ENCODE measurements at regions not wholly inside any gene's neighbourhood (a gene's known extent, or its start where the extent isn't known, plus 50 kb on each side); places are given as distances from the start of the nearest gene placed in this dataset.

DNA sequence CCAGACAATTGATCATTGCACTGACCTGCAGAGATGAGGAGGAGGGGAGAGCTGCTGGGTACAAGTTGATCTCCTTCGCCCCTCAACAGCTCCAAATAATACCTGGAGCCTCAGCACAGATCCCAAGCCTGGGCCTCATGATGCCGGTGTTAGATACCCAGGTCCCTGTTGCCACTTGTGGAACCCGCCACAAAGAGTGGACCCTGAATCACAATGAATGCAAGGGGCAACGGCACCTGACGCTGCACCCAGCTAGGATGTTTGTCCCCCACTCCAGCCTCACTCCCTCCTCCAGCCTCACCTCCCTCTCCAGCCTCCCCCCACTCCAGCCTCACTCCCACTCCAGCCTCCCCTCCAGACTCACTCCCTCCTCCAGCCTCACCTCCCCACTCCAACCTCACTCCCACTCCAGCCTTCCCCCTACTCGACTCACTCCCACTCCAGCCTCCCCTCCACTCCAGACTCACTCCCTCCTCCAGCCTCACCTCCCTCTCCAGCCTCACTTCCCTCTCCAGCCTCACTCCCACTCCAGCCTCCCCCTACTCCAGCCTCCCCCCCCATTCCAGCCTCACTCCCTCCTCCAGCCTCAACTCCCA lies 879.0 kb downstream of the BRD1 start:
- Histone ChIP-seq H3K9me3 (ENCODE audit: control insufficient read depth in 2 of 2, low read length in 2 of 2) (no peaks in the 10 kb centered on the region), H3K9ac (ENCODE audit: low read length in 2 of 2) (no peak overlapping the region), H3K27me3 (ENCODE audit: control insufficient read depth in 1 of 2, insufficient read depth in 2 of 2, low read length in 2 of 2) (peaks cover 5 to 13% of the 10 kb centered on the region in 2 donors), H3K4me1 (ENCODE audit: control insufficient read depth, insufficient read depth, low read length) (no peaks in the 10 kb centered on the region), H3K36me3 (ENCODE audit: control insufficient read depth in 2 of 2, insufficient read depth in 2 of 2, low read length in 2 of 2) (no peaks in the 10 kb centered on the region), H3K27ac (ENCODE audit: low read length) (no peak overlapping the region), H3K4me3 (ENCODE audit: low read length in 2 of 2) (no peak overlapping the region)

DNA sequence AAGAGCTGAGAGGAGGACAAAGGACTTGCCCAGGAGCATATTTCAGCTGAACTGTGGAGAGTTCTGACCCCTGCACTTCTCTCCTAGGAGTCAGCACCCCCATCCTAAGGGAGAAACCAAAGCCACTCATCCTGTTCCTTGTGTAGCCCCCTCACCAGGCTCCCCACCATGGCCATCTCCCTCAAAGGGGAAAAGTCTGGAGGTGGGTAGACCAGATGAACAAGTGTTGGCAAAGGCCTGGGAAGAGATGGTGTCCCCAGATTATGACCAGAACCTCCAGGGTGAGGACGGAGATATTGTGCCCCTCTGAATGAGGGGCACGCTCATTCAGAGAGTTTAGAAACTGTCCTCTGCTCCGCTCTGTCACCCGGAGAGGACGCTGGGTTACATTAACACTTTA lies 880.0 kb downstream of the BRD1 start:
- no peaks in the 10 kb centered on the region for H3K9me3 ChIP-seq (ENCODE audit: control insufficient read depth in 2 of 2, low read length in 2 of 2)
- H3K4me1 ChIP-seq (ENCODE audit: control insufficient read depth, insufficient read depth, low read length) = no peaks in the 10 kb centered on the region
- no peak overlapping the region for H3K9ac ChIP-seq (ENCODE audit: low read length in 2 of 2)
- H3K4me3 ChIP-seq (ENCODE audit: low read length in 2 of 2) = no peak overlapping the region
- no peaks in the 10 kb centered on the region for H3K36me3 ChIP-seq (ENCODE audit: control insufficient read depth in 2 of 2, insufficient read depth in 2 of 2, low read length in 2 of 2)
- H3K27me3 ChIP-seq (ENCODE audit: control insufficient read depth in 1 of 2, insufficient read depth in 2 of 2, low read length in 2 of 2) = peaks cover 5 to 10% of the 10 kb centered on the region in 2 donors
- no peak overlapping the region for H3K27ac ChIP-seq (ENCODE audit: low read length)

DNA sequence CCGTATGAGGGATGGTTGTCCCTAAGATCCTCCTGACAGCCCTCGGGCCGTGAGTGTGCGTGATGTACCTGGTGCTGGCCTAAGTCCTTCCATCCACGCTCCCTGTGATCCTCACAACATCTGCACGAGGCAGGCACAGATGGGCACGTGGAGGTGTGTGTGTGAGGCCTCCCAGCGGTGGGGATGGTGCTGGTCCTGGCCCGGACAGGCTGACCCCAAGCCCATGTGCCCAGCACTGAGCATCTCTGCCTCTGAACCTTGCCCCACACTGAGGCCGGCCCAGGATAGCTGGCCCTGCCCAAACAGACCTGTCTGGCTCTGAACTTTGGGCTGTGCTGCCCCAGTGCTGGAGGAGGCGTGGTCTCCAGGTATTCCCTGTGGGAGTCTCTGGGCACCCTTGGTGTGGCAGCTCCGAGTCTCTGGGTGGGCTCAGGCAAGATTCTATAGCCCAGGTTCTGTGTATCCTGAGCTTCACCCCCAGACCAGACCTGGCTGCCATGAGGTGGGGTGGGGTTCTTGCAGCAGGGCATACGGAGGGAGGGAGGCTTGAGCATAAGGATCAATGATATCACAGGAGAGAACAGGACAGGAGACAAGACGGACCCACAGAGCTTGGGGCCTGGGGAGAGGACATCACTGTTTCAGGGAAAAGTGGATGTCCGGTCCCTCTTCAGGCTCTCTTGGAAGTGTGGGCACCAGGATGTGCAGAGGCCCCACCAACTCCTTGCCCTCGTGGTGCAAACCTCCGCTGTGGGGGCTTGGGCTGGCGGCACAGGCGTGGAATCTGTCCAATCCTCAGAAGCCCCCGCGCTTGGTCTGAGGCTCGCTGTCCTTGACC lies 881.8 kb downstream of the BRD1 start:
- Histone ChIP-seq H3K9me3 (ENCODE audit: control insufficient read depth in 2 of 2, low read length in 2 of 2) (no peaks in the 10 kb centered on the region), H3K27ac (ENCODE audit: low read length) (no peak overlapping the region), H3K36me3 (ENCODE audit: control insufficient read depth in 2 of 2, insufficient read depth in 2 of 2, low read length in 2 of 2) (no peaks in the 10 kb centered on the region), H3K4me3 (ENCODE audit: low read length in 2 of 2) (no peak overlapping the region), H3K9ac (ENCODE audit: low read length in 2 of 2) (no peak overlapping the region), H3K4me1 (ENCODE audit: control insufficient read depth, insufficient read depth, low read length) (no peaks in the 10 kb centered on the region), H3K27me3 (ENCODE audit: control insufficient read depth in 1 of 2, insufficient read depth in 2 of 2, low read length in 2 of 2) (peaks cover 5% of the 10 kb centered on the region in 2 donors)

DNA sequence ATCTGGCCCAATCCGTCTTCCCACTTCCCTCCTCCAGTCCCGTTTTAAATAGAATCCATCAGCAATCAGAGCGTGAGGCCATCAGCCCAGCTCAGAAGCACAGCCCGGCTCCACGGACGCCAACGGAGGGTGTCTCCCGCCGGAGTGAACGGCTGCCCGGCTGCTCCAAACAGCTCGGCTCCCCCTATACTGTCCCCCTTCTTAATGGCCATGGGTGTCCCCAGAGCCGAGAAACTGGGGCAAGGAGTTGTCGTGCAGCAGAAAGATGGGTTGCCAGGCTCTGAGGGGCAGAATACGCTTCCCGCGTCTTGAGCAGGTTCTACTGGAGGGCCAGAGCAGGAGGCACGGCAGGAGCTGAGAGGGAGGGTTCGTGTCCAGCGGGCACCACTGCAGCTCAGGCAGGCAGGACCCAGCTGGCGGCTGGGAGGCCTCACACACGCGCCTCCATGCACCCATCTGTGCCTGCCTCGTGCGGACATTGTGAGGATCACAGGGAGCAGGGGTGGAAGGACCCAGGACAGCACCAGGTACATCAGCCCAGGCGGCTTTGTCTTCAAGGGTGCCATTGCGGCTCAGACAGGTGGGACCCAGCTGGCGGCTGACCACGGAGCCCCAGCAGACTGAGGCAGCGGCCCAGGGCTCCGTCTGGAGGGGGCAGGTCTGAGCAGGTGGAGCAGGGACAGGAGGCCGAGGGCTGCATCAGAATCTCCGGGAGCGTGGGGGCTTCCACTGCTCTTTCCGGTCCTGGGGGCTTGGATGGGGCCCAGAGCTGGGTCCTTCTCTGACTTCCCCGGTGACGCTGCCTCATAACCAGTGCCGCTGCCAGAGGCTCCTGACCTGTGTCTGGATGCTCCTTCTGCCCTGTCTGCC lies 882.7 kb downstream of the BRD1 start:
- no peaks in the 10 kb centered on the region for H3K9me3 ChIP-seq (ENCODE audit: control insufficient read depth in 2 of 2, low read length in 2 of 2)
- no peak overlapping the region for H3K4me3 ChIP-seq (ENCODE audit: low read length in 2 of 2)
- no peaks in the 10 kb centered on the region for H3K36me3 ChIP-seq (ENCODE audit: control insufficient read depth in 2 of 2, insufficient read depth in 2 of 2, low read length in 2 of 2)
- no peaks in the 10 kb centered on the region for H3K4me1 ChIP-seq (ENCODE audit: control insufficient read depth, insufficient read depth, low read length)
- peaks cover 3 to 5% of the 10 kb centered on the region in 2 donors for H3K27me3 ChIP-seq (ENCODE audit: control insufficient read depth in 1 of 2, insufficient read depth in 2 of 2, low read length in 2 of 2)
- H3K9ac ChIP-seq (ENCODE audit: low read length in 2 of 2) = no peak overlapping the region
- H3K27ac ChIP-seq (ENCODE audit: low read length) = no peak overlapping the region

DNA sequence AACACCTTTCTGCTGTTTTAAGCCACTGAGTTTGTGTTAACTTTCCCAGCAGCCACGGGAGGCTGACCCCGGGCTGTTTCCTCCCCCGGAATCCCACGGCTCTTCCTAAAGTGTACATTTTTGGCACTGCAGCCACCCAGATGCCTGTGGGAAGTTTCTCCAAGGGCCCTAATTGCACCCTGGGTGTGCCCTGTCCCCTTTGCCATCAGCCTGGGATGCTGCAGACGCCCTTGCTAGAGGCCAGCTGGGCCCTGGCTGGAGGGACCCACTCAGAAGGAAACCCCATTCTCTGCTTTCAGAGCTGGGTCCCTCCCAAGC lies 883.3 kb downstream of the BRD1 start:
- Histone ChIP-seq H3K9ac (ENCODE audit: low read length in 2 of 2) (no peak overlapping the region), H3K27ac (ENCODE audit: low read length) (no peak overlapping the region), H3K36me3 (ENCODE audit: control insufficient read depth in 2 of 2, insufficient read depth in 2 of 2, low read length in 2 of 2) (no peaks in the 10 kb centered on the region), H3K4me1 (ENCODE audit: control insufficient read depth, insufficient read depth, low read length) (no peaks in the 10 kb centered on the region), H3K4me3 (ENCODE audit: low read length in 2 of 2) (no peak overlapping the region), H3K27me3 (ENCODE audit: control insufficient read depth in 1 of 2, insufficient read depth in 2 of 2, low read length in 2 of 2) (peaks cover under 1 to 3% of the 10 kb centered on the region in 2 donors), H3K9me3 (ENCODE audit: control insufficient read depth in 2 of 2, low read length in 2 of 2) (no peaks in the 10 kb centered on the region)

DNA sequence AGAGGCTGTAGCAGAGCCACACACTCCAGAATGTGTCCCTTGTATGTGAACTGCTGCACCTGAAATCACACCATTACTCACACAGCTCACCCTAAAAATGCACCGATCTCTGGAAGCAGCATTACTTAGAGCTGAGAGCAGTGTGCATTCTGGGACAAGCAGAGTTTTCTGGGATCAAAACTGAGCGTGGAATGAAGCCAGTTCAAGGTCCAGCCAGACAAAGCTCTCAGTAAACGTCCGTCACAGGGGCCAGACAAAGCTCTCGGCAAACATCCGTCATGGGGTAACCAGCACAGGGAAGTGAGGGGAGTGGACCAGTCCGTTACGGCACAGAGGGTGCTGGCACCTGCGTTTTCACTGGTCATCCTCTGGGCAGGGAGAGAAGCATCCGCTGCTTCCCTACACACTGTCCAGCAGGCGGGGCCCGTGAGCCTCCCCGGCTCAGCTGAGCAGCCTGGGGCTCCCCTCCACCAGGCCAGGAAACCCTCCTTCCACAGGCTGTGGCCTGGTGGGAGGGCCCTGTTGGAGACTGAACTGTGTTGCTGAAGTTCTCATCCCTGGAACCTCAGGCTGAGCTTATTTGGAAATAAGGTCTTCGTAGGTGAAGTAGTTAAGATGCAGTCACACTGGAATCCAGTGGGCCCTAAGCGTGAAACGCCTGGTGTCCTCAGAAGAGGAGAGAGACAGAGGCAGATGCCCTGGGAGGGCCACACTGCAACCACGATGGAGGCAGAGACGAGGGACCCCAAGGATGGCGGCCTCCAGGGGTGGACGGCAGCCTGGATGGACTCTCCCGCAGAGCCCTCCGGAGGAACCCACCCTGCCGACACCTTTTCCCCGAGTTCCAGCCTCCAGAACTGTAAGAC lies 883.9 kb downstream of the BRD1 start:
- Histone ChIP-seq H3K9ac (ENCODE audit: low read length in 2 of 2) (no peak overlapping the region), H3K4me1 (ENCODE audit: control insufficient read depth, insufficient read depth, low read length) (no peaks in the 10 kb centered on the region), H3K4me3 (ENCODE audit: low read length in 2 of 2) (no peak overlapping the region), H3K9me3 (ENCODE audit: control insufficient read depth in 2 of 2, low read length in 2 of 2) (no peaks in the 10 kb centered on the region), H3K27me3 (ENCODE audit: control insufficient read depth in 1 of 2, insufficient read depth in 2 of 2, low read length in 2 of 2) (peaks cover 0 to 3% of the 10 kb centered on the region in 2 donors), H3K27ac (ENCODE audit: low read length) (no peak overlapping the region), H3K36me3 (ENCODE audit: control insufficient read depth in 2 of 2, insufficient read depth in 2 of 2, low read length in 2 of 2) (no peaks in the 10 kb centered on the region)

DNA sequence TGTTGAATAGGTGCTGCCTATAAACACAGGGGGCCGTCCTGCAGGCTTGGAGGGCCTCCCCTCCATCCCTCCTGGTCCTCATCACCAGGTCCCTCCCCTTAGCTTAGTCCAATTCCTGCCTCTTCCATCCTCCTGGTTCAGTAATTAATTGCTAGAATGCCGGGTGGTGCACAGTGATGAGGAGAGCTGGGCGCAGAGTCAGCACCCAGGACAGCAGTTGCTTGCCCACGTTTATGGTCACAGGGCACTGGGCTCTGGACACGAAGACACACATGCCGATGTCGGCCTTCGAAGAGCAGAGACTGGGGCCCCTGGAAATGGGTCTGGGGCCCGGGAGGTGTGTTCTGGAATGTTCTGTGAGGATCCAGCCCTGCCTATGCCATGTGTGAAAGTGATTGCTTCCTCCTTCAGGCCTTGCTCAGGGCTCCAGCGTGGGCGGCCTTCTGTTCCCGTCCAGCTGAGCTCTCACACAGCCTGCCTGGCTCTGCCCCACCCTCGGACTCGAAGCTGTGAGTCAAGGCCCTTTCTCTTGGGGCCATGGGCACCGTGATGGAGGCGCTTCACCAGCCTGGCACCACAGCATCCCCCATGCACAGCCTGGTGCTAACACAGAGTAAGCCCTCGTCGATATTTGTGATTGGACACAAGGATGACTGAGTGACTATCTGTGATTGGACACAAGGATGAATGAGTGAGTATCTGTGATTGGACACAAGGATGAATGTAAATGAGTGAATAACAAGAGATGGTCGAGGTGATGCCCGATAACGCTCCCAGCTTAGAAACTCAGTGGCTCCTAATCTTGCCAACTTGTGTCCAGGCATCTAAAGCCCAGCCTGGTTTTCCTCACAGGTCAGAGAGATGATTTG lies 884.7 kb downstream of the BRD1 start:
- H3K9me3 ChIP-seq (ENCODE audit: control insufficient read depth in 2 of 2, low read length in 2 of 2) = no peaks in the 10 kb centered on the region
- H3K36me3 ChIP-seq (ENCODE audit: control insufficient read depth in 2 of 2, insufficient read depth in 2 of 2, low read length in 2 of 2) = no peaks in the 10 kb centered on the region
- no peak overlapping the region for H3K9ac ChIP-seq (ENCODE audit: low read length in 2 of 2)
- no peak overlapping the region for H3K27ac ChIP-seq (ENCODE audit: low read length)
- H3K4me1 ChIP-seq (ENCODE audit: control insufficient read depth, insufficient read depth, low read length) = no peaks in the 10 kb centered on the region
- peaks cover 0 to 5% of the 10 kb centered on the region in 2 donors for H3K27me3 ChIP-seq (ENCODE audit: control insufficient read depth in 1 of 2, insufficient read depth in 2 of 2, low read length in 2 of 2)
- H3K4me3 ChIP-seq (ENCODE audit: low read length in 2 of 2) = no peak overlapping the region

DNA sequence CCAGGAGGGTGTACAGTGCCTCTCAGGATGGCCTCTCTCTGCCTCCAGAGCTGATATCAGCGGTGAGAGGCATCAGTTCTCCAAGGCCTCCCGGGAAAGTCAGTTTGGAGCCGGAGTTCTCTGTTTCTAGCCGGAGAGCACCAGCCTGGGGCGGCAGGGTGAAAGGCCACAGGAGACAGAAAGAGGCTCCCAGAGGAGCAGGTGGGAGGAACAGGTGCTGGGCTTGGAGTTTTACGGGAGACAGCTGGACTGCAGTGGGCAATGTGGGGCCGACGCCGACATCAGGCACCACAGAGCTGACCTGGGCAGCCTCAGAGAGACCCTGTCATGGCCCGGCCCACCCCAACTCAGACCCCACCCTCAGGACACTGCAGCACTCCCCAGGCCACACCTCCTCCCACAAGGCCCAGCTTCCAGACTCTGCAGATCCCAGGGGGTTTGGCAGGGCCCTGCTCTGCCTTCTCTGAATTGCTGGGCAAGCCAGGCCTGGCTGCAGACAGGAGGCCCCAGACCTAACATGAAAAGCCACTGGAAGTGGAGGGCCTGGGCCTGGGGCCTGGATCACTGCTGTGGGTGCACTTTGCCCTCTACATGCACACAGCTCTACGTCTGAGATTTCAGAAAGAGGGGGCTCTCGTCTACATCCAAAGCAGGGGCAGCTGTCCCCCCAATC lies 885.6 kb downstream of the BRD1 start:
- Histone ChIP-seq H3K4me1 (ENCODE audit: control insufficient read depth, insufficient read depth, low read length) (no peaks in the 10 kb centered on the region), H3K9me3 (ENCODE audit: control insufficient read depth in 2 of 2, low read length in 2 of 2) (no peaks in the 10 kb centered on the region), H3K27me3 (ENCODE audit: control insufficient read depth in 1 of 2, insufficient read depth in 2 of 2, low read length in 2 of 2) (peaks cover 0 to 6% of the 10 kb centered on the region in 2 donors), H3K4me3 (ENCODE audit: low read length in 2 of 2) (no peak overlapping the region), H3K36me3 (ENCODE audit: control insufficient read depth in 2 of 2, insufficient read depth in 2 of 2, low read length in 2 of 2) (no peaks in the 10 kb centered on the region), H3K9ac (ENCODE audit: low read length in 2 of 2) (no peak overlapping the region), H3K27ac (ENCODE audit: low read length) (no peak overlapping the region)

DNA sequence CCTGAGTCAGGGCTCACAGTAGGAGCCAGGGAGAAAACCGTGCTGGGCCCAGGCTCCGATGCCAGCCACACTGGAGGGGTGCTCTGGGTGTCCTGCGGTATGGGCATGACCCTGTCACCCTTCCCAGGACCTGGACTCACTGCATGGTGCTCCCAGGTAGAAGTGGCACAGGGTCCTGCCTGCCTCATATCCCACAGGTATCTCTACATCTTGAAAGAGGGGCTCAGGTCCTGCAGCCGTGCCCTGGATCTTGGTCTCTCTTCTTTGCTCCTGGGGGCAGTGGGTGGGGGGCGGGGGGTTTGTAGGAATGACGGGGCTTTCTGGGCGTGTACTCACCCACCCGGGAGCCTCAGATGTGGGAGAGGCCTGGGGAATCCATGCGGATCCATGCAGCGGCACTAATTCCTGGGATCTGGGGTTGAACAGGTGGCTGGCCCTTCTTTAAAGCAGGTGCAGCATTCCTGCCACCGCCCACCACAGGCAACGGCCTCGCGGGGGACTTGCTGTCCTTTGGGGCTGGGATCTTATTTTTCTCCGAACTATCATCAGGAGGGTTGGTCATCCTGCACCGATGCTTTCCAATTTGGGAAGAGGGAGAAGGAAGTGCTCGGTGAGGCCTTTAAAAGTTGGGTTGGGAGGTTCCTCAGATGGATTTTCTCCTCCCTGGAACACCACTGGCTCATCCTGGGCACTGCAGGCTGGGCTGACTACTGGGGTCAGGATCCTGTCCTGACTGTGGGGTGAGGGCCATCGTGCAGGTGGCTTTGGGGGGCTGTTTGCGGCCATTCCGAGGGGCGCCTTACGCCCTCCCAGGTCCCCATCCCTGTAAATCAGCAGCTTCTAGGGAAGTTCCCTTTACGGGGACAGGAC lies 886.4 kb downstream of the BRD1 start:
- H3K36me3 ChIP-seq (ENCODE audit: control insufficient read depth in 2 of 2, insufficient read depth in 2 of 2, low read length in 2 of 2) = no peaks in the 10 kb centered on the region
- no peak overlapping the region for H3K9ac ChIP-seq (ENCODE audit: low read length in 2 of 2)
- no peaks in the 10 kb centered on the region for H3K4me1 ChIP-seq (ENCODE audit: control insufficient read depth, insufficient read depth, low read length)
- no peak overlapping the region for H3K4me3 ChIP-seq (ENCODE audit: low read length in 2 of 2)
- peaks cover 0 to 3% of the 10 kb centered on the region in 2 donors for H3K9me3 ChIP-seq (ENCODE audit: control insufficient read depth in 2 of 2, low read length in 2 of 2)
- H3K27ac ChIP-seq (ENCODE audit: low read length) = no peak overlapping the region
- H3K27me3 ChIP-seq (ENCODE audit: control insufficient read depth in 1 of 2, insufficient read depth in 2 of 2, low read length in 2 of 2) = peaks cover 0 to 6% of the 10 kb centered on the region in 2 donors

Data from stomach smooth muscle (tissue), 2 donors.